IgD-negative memory B cell (primary cell): ENCODE measurements at regions not wholly inside any gene's neighbourhood (a gene's known extent, or its start where the extent isn't known, plus 50 kb on each side); places are given as distances from the start of the nearest gene placed in this dataset.
A peak's percentile ranks its signal among the peaks of the same experiment; 100 is the strongest.

Source experiments
- H3K27ac Mint-ChIP-seq, 3 donors: one replicate each; pipeline ENCODE4 v1.8.0; 2020 to 2022; ENCODE audit warnings: mild to moderate bottlenecking in 3 of 3, mixed read lengths in 3 of 3, moderate library complexity in 1 of 3
- H3K27me3 Mint-ChIP-seq: one replicate; pipeline ENCODE4 v1.8.0; 2021; ENCODE audit warnings: mixed read lengths
- H3K36me3 Mint-ChIP-seq: one replicate; pipeline ENCODE4 v1.8.0; 2020; ENCODE audit warnings: mild to moderate bottlenecking, mixed read lengths
- H3K4me1 Mint-ChIP-seq, 3 donors: one replicate each; pipeline ENCODE4 v1.8.0; 2020 to 2022; ENCODE audit warnings: mixed read lengths in 3 of 3, mild to moderate bottlenecking in 1 of 3
- H3K4me3 Mint-ChIP-seq, 4 donors: one replicate each; pipeline ENCODE4 v1.8.0; 2020 to 2022; ENCODE audit warnings: mild to moderate bottlenecking in 4 of 4, mixed read lengths in 4 of 4, moderate library complexity in 3 of 4
- H3K9me3 Mint-ChIP-seq, 3 donors: one replicate each; pipeline ENCODE4 v1.8.0; 2020 to 2021; ENCODE audit warnings: mixed read lengths in 3 of 3, mild to moderate bottlenecking in 1 of 3

DNA sequence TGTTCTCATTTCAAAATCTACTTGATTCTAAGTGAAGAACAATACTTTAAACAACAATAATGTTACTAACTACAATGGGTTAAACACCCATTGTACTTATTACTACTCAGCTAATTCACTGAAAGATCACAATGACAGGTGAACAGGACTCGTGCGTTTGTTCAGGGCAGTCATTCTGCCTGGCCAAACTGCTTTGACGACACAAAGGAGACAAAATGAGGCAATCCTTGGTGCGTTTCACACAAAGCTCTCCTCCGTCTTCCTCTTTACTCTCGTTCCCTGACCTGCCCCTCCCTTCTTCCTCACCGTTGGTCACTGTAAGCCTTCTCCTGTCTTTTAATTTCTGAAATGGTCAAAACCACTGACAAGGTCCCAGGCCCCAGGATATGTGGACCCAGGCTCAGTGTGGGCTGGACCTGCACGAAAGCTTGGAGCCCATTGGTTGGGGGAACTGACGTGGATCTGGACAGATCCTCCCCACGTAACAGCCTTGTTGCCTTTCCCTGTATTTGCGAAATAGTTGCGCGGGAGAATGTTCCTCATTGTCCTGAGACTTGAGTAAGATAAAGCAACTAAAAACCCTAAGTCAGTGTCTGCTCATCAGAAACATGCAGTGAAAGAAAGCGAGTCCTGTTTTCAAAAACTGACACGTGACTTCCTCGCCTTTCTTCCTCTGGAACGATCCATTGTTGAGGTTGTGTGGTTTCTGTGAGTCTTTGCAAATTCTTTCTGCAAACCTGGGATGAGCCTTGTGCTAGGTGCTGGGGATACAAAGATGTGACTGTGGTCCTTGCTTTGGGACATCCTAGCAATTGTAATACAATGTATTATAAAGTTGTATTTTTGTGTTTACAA is 147.1 kb upstream of the RGMA start:
- Mint-ChIP-seq H3K27ac (no peak overlapping the region), H3K4me1 (no peaks in the 10 kb centered on the region), H3K27me3 (peaks cover 7% of the 10 kb centered on the region), H3K9me3 (peaks cover 2 to 4% (median 3%) of the 10 kb centered on the region in 3 donors), H3K4me3 (no peak overlapping the region), H3K36me3 (no peaks in the 10 kb centered on the region)

DNA sequence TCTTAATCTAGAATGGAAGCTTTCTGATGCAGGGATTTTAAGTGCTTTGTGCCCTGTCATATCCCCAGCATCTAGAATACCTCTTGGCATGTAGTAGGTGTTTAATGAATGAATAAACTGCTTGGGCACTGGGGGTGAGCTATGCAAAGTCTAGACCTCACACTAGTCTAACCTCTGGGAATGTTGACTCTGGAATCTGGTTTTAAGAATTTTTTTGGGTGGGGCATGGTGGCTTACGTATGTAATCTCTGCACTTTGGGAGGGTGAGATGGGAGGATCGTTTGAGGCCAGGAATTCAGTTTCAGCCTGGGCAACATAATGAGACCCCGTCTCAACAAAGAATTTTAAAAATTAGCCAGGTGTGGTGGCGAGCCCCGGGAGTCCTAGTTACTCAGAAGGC is 146.3 kb upstream of the RGMA start:
- H3K27me3 Mint-ChIP-seq, result peaks cover 7% of the 10 kb centered on the region

DNA sequence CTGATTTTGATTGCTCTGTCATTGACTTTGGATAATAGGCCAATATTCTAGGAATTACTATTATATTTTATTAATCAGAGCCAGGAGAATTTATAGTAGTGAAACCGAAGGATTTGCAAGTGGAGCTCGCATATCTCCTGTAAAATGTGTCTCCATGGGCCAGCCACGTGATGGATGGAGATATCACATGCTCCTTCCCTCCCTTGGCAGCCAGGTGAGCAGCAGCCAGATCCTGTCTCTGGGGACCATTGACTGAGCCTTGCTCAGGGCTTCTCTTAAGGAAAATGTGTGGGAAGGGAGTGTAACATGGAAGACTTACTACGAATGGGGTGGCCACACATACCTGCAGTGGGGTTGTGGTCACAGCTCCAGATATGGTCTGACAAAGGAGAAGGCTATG is 144.7 kb upstream of the RGMA start:
- Mint-ChIP-seq H3K27ac (no peak overlapping the region), H3K4me1 (no peaks in the 10 kb centered on the region), H3K36me3 (no peaks in the 10 kb centered on the region), H3K4me3 (no peak overlapping the region), H3K27me3 (peaks cover 5% of the 10 kb centered on the region), H3K9me3 (peaks cover 2 to 4% (median 3%) of the 10 kb centered on the region in 3 donors)

More for the DNA sequence above, 146.3 kb upstream of the RGMA start:
- peaks cover 2 to 4% (median 3%) of the 10 kb centered on the region in 3 donors for H3K9me3 Mint-ChIP-seq
- no peak overlapping the region for H3K27ac Mint-ChIP-seq
- H3K4me3 Mint-ChIP-seq, result no peak overlapping the region
- H3K4me1 Mint-ChIP-seq, result no peaks in the 10 kb centered on the region
- no peaks in the 10 kb centered on the region for H3K36me3 Mint-ChIP-seq

DNA sequence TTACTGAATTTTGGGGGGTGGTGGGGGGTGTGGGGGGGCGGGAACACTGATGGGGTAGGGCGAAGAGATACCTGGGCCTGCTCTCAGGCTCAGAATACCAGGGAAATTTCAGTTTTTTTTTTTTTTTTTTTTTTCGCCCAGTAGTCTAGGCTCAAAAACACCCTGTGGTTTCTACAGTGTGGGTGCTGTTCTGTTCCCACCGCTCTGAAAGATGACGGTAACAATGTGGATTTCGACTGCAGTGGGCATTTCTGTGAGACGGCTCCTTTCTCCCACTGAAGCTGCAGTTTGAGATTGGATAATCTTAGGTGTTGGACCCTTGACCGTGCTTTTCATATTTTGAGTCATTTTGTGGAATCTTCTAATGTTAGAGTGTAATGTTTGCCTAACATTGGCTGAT is 143.8 kb upstream of the RGMA start:
- Mint-ChIP-seq H3K9me3 (peaks cover 0 to under 1% (median under 1%) of the 10 kb centered on the region in 3 donors), H3K27ac (no peak overlapping the region), H3K4me3 (no peak overlapping the region), H3K4me1 (no peaks in the 10 kb centered on the region), H3K27me3 (peaks cover 4% of the 10 kb centered on the region), H3K36me3 (no peaks in the 10 kb centered on the region)

DNA sequence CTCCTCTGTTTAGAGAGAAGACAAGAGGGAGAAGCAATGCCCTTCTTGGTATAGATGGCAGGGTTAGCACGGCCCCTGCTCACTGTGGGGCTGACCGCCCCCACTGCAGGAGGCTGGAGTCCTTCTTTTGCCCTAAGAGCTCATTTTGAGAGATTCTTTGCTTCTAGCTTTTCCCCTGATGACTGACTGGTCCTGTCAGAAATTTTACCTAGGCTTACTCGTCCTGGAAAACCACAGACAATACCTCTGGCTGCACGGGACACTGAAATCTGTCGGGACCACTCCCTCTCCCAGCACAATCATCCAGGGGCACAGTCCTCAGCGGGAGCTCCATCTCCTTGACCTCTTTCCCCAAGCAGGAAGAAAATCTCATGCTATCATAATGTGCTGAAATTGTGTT is 143.0 kb upstream of the RGMA start:
- Mint-ChIP-seq H3K27me3 (peaks cover 6% of the 10 kb centered on the region), H3K27ac (no peak overlapping the region), H3K9me3 (no peaks in the 10 kb centered on the region), H3K4me1 (no peaks in the 10 kb centered on the region), H3K36me3 (no peaks in the 10 kb centered on the region), H3K4me3 (no peak overlapping the region)

DNA sequence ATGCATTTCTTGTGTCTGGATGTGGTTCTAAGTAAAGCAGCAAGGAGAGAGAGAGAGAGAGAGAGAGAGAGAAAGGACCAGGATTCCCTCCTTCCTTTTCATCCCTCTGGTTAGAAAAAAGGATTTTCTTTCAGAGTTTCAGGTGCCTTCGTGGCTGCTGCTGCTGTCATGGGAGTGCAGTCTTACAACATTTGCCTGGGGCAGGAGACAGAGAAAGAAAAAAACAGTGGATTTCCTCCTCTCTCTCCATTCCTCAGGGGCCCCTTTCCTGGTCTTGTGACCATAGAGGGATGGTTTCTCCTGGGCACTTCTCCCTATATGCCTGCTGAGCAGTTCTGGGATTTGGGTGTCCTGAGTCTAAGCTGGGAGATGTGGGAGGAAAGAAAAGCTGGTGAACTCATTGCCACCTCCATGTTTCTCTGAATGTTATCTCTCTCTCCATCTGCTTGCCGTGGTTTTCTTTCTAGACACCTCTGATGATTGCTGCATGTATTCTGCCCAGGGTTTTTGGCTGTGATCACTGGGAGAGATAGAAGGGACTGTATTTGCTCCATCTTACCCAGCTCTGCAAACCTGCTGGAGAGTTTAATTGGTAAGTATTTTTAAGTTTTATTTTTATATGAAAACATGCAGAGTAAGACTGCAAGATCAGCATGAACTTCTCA is 142.4 kb upstream of the RGMA start:
- Mint-ChIP-seq H3K9me3 (no peaks in the 10 kb centered on the region), H3K4me3 (no peak overlapping the region), H3K36me3 (no peaks in the 10 kb centered on the region), H3K4me1 (no peaks in the 10 kb centered on the region), H3K27me3 (peaks cover 6% of the 10 kb centered on the region), H3K27ac (no peak overlapping the region)

DNA sequence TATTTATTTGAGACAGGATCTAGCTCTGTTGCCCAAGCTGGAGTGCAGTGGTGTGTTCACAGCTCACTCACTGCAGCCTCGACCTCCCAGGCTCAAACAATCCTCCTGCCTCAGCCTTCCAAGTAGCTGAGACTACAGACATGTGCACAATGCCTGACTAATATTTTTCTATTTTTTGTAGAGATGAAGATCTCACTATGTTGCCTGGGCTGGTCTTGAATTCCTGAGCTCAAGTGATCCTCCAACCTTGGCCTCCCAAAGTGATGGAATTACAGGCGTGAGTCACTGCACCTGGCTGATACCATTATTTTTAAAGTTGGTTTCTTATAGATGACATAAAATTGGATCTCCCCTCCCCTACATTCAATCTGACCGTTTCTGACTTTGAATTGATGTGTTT is 139.5 kb upstream of the RGMA start:
- H3K27ac Mint-ChIP-seq, result no peak overlapping the region
- no peaks in the 10 kb centered on the region for H3K4me1 Mint-ChIP-seq
- H3K27me3 Mint-ChIP-seq, result peaks cover 4% of the 10 kb centered on the region
- H3K36me3 Mint-ChIP-seq, result no peaks in the 10 kb centered on the region
- no peak overlapping the region for H3K4me3 Mint-ChIP-seq
- H3K9me3 Mint-ChIP-seq, result peaks cover 0 to 2% (median 0%) of the 10 kb centered on the region in 3 donors

DNA sequence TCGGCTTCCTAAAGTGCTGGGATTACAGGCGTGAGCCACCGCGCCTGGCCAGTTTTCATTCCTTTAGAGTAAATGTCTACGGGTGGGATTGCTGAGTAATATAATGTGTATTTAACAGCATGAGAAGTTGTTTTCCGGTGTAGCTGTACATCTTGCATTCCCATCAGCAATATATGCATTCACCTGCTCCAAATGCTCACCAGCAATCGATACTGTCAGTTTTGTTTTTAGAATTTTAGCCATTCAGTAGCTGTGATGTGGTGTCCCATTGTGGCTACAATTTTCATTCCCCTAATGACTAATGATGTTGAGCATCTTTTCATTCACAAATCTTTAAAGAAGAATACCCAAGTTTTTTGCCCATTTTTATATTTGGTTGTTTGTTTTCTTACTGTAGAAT is 134.8 kb upstream of the RGMA start:
- H3K27ac Mint-ChIP-seq, result no peak overlapping the region
- H3K4me3 Mint-ChIP-seq, result no peak overlapping the region
- H3K9me3 Mint-ChIP-seq, result peaks cover 2 to 6% (median 6%) of the 10 kb centered on the region in 3 donors
- no peaks in the 10 kb centered on the region for H3K4me1 Mint-ChIP-seq
- H3K36me3 Mint-ChIP-seq, result no peaks in the 10 kb centered on the region
- H3K27me3 Mint-ChIP-seq, result peaks cover 2% of the 10 kb centered on the region

DNA sequence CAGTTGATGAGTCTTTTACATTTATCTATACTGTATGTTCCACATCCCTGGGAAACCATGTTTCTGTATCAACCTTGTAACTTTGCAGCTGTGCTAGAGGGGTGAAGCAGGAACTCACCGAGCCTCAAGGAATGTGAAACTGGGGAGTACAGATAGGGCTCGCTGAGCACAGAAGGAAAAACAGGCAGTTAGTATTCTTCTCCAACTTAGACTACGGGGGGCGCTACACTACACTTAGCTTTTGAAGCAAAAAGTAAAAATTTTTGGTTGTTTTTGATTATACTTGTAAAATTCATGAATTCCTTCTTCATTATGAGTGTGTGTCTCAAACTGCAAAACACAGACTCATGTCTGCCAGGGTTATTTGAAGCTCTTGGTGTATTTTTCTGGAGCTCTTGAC is 132.7 kb upstream of the RGMA start:
- peaks cover 2 to 7% (median 6%) of the 10 kb centered on the region in 3 donors for H3K9me3 Mint-ChIP-seq
- H3K27me3 Mint-ChIP-seq, result no peaks in the 10 kb centered on the region
- H3K4me1 Mint-ChIP-seq, result no peaks in the 10 kb centered on the region
- no peak overlapping the region for H3K27ac Mint-ChIP-seq
- H3K36me3 Mint-ChIP-seq, result no peaks in the 10 kb centered on the region
- no peak overlapping the region for H3K4me3 Mint-ChIP-seq

DNA sequence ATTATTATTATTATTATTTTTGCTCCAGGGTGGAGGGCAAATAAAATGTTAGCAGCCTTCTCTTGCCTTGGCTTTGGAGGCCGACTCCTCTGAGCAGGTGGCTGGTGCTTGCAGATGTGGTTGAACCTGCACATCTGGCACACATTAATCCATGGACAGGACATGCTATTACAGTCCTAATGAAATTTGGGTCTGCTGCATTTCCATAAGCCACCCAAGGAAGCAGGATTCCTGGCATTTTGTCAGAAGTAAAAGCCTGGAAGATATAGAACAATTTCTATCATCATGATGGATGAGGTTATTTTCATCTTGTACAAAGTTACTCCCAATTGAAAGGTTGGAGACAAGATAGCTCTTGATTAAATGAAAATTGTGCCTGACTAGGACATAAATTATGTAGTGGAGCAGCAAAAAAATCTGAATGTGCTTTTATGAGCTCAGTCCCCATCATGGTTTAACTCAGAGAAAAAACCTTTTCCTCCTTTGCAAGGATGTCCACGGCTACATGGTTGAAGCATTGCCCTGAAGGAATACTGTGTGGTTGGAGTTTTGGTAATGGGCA is 130.9 kb upstream of the RGMA start:
- Mint-ChIP-seq H3K27me3 (no peaks in the 10 kb centered on the region), H3K4me3 (no peak overlapping the region), H3K27ac (no peak overlapping the region), H3K9me3 (peaks cover 2 to 10% (median 7%) of the 10 kb centered on the region in 3 donors), H3K4me1 (peaks cover 0 to 1% (median 0%) of the 10 kb centered on the region in 3 donors), H3K36me3 (no peaks in the 10 kb centered on the region)

DNA sequence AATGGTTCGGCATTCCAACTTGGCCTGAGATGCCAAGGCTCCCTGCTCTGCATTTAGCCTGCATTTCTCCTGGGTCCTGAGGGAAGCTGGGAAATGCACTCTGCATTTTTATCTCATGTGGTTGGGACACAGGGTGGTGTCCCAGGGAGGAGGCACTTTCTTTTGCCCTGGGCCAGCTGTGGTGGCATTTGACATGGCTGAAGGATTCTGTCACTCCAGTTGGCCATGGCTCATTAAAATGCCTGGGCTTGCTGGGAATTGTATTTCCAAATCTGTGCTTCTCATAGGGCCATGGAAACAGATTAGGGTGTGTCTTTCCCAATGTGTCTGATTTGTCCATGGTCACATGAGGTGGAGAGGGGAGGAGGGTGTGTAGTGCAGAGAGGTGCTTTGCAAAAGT is 128.3 kb upstream of the RGMA start:
- Mint-ChIP-seq H3K27ac (no peak overlapping the region), H3K4me1 (peaks cover 0 to 1% (median 0%) of the 10 kb centered on the region in 3 donors), H3K9me3 (peaks cover 2 to 10% (median 7%) of the 10 kb centered on the region in 3 donors), H3K36me3 (no peaks in the 10 kb centered on the region), H3K27me3 (no peaks in the 10 kb centered on the region), H3K4me3 (no peak overlapping the region)

DNA sequence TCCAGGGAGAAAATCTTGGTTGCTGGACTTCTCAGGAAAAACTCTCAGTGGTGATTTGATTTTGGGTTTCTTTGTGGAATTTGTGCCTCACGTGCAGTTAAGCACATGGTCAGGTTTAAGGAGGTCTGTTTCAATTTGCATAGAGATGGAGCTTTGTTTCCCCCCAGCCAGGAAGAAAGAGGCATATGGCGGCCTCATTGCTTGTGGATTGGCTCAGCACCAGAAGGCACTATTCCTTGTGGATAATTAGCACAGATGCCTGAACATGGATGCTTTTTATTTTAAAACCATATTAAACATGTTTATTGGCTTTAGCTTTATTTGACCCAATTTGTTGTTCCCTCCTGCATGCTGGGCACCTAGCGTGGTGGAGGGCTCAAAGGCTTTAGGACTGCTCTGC is 125.1 kb upstream of the RGMA start:
- no peak overlapping the region for H3K27ac Mint-ChIP-seq
- no peaks in the 10 kb centered on the region for H3K27me3 Mint-ChIP-seq
- peaks cover 2% of the 10 kb centered on the region for H3K36me3 Mint-ChIP-seq
- H3K9me3 Mint-ChIP-seq, result peaks cover 2 to 8% (median 3%) of the 10 kb centered on the region in 3 donors
- H3K4me1 Mint-ChIP-seq, result peaks cover 0 to 1% (median 0%) of the 10 kb centered on the region in 3 donors
- no peak overlapping the region for H3K4me3 Mint-ChIP-seq

DNA sequence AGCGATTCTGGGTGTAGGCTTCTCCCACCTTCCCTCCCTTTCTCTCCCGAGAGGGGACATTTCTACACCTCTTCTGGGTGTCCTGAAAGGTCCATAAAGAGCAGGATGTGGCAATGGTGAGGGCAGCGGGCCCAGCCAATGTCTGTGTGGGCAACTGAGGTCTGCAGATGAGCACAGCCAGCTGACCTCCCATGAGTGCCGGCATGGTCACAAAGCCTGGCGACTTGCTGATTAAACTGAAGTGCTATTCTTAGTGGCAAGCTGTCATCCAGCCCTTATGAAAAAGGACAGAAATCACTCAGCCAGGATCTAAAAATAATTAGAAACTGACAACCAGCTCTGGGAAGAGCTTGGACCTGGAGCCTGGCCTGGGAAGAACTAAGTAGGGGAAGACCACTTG is 124.3 kb upstream of the RGMA start:
- Mint-ChIP-seq H3K27ac (no peak overlapping the region), H3K36me3 (peaks cover 2% of the 10 kb centered on the region)

DNA sequence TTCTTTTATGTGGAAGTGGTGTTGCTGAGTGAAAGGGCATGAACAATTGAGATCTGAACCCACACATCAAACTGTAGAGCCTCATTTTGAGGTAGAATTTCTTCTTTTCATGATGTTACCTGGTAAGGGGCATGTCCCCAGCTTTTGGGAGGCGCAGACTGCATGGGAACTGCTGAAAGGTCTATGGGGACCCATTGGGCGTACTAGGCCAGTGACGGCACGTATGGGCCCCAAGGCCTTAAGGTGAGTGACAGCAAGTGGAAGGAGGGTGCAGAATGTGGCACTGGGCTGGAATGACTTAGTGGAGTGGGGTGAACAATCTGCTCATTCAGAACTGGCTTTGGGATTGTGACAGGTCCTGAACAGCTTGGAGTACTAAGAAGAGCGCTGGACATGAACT is 123.6 kb upstream of the RGMA start:
- H3K4me1 Mint-ChIP-seq, result peaks cover 0 to 1% (median 0%) of the 10 kb centered on the region in 3 donors
- H3K27me3 Mint-ChIP-seq, result no peaks in the 10 kb centered on the region
- H3K4me3 Mint-ChIP-seq, result no peak overlapping the region
- peak overlapping the region in 1 of 3 donors; percentile 86 for H3K27ac Mint-ChIP-seq
- H3K36me3 Mint-ChIP-seq, result peaks cover 2% of the 10 kb centered on the region
- peaks cover 2 to 3% (median 3%) of the 10 kb centered on the region in 3 donors for H3K9me3 Mint-ChIP-seq

More for the DNA sequence above, 124.3 kb upstream of the RGMA start:
- Mint-ChIP-seq H3K9me3 (peaks cover 2 to 3% (median 3%) of the 10 kb centered on the region in 3 donors), H3K4me1 (peaks cover 0 to 1% (median 0%) of the 10 kb centered on the region in 3 donors), H3K4me3 (no peak overlapping the region), H3K27me3 (no peaks in the 10 kb centered on the region)

DNA sequence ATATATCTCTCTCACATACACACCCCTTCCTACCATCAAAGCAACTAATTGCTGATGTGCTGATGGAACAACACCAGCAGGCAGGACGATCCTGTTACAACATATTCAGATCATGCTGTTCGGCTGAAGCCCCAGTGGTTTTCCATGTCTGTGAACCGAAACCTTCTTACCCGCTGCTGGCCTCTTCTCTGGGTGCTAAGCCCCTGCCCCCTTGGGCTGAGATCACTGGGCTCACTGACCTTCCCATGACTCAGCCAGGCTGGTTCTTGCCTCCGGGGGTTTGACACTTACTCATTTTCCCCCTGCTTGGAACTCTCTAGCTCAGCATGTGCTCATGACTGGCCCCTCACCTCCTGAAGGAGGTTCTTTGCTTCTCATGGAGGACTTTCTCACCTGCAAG is 122.0 kb upstream of the RGMA start:
- Mint-ChIP-seq H3K9me3 (peaks cover 0 to 3% (median 3%) of the 10 kb centered on the region in 3 donors), H3K4me3 (no peak overlapping the region), H3K36me3 (peaks cover 2% of the 10 kb centered on the region), H3K27me3 (no peaks in the 10 kb centered on the region), H3K4me1 (no peaks in the 10 kb centered on the region), H3K27ac (no peak overlapping the region)
